Caco-2 (cell line): ENCODE measurements at regions not wholly inside any gene's neighbourhood (a gene's known extent, or its start where the extent isn't known, plus 50 kb on each side); places are given as distances from the start of the nearest gene placed in this dataset.

Experiments
- BruUV-seq: library from RNA; stranded (reverse); fragments of 400-500 nt; replicated peaks from 2 replicates; lab custom pipeline; 2021; lab: Mats Ljungman, UMichigan
- CTCF ChIA-PET: fragments of 300-600 bp; sonication (Branson Sonifier 250); formaldehyde crosslinking; loops from one replicate; lab custom pipeline; 2022; ENCODE audit warnings: antibody characterized with exemption; lab: Charles Lee
- POLR2A ChIA-PET: fragments of 300-600 bp; sonication (Branson Sonifier 250); formaldehyde crosslinking; loops from one replicate; lab custom pipeline; 2022; ENCODE audit warnings: antibody characterized with exemption; lab: Charles Lee
- DNase-seq, 2 experiments: peaks; one replicate each; pipeline versions ENCODE4 v3.0.0 to v3.0.0-alpha.2; 2020 to 2022
- H3K27me3 ChIP-seq: replicated peaks from 2 replicates; pipeline ENCODE4 v1.6.0; 2011; ENCODE audit warnings: low read length; ENCODE audit not compliant: control insufficient read depth, insufficient read depth
- H3K36me3 ChIP-seq: 2 replicates; pipeline ENCODE4 v1.5.1; 2011; ENCODE audit warnings: low read length; ENCODE audit not compliant: control insufficient read depth, insufficient read depth
- H3K4me1 ChIP-seq: fragments of 250-450 bp; sonication (Bioruptor Pico); 2 replicates; pipeline ENCODE4 v1.5.1; 2020; ENCODE audit warnings: mild to moderate bottlenecking
- H3K4me3 ChIP-seq: 2 replicates; pipeline ENCODE4 v1.5.1; 2011; ENCODE audit warnings: low read depth, mild to moderate bottlenecking, control low read depth, low read length
- H3K9me3 ChIP-seq: fragments of 250-450 bp; sonication (Bioruptor Pico); 2 replicates; pipeline ENCODE4 v1.5.1; 2020; ENCODE audit warnings: mild to moderate bottlenecking, moderate library complexity
- H3K27ac Mint-ChIP-seq: one replicate; pipeline ENCODE4 v1.8.0; 2022; ENCODE audit warnings: mixed read lengths; ENCODE audit not compliant: unreplicated experiment
- H3K27me3 Mint-ChIP-seq: one replicate; pipeline ENCODE4 v1.8.0; 2022; ENCODE audit warnings: mixed read lengths; ENCODE audit not compliant: insufficient read depth, unreplicated experiment
- H3K36me3 Mint-ChIP-seq: one replicate; pipeline ENCODE4 v1.8.0; 2022; ENCODE audit warnings: mild to moderate bottlenecking, mixed read lengths; ENCODE audit not compliant: insufficient read depth, unreplicated experiment
- H3K4me1 Mint-ChIP-seq: one replicate; pipeline ENCODE4 v1.8.0; 2022; ENCODE audit warnings: low read depth, mixed read lengths; ENCODE audit not compliant: unreplicated experiment
- H3K4me3 Mint-ChIP-seq: one replicate; pipeline ENCODE4 v1.8.0; 2022; ENCODE audit warnings: mild to moderate bottlenecking, moderate library complexity, mixed read lengths; ENCODE audit not compliant: unreplicated experiment
- H3K9me3 Mint-ChIP-seq: one replicate; pipeline ENCODE4 v1.8.0; 2022; ENCODE audit warnings: mixed read lengths; ENCODE audit not compliant: unreplicated experiment
- intact Hi-C: fragments of 100-400 bp; cut with micrococcal nuclease; formaldehyde crosslinking; loops from one replicate; pipeline ENCODE4 v1.10.0; 2022; ENCODE audit not compliant: unreplicated experiment
- TF ChIP-seq, protein P1 (sequence below), 2 experiments: fragments of 200-600 bp in 1 of 2; IDR thresholded peaks; 1 replicate in 1 of 2; 2 replicates in 1 of 2; pipeline versions ENCODE4 v1.5.1 to v1.8.0; 2011 to 2022; ENCODE audit warnings: antibody characterized with exemption in 1 of 2, control low read depth in 1 of 2, inconsistent platforms in 1 of 2, low read depth in 1 of 2, low read length in 1 of 2, mild to moderate bottlenecking in 1 of 2, moderate library complexity in 1 of 2; ENCODE audit not compliant: insufficient read depth in 1 of 2, severe bottlenecking in 1 of 2, unreplicated experiment in 1 of 2

GRCh38 chr5:116702776-116703175 lies 128.2 kb upstream of the SEMA6A start:
- TF ChIP-seq, protein P1, sequence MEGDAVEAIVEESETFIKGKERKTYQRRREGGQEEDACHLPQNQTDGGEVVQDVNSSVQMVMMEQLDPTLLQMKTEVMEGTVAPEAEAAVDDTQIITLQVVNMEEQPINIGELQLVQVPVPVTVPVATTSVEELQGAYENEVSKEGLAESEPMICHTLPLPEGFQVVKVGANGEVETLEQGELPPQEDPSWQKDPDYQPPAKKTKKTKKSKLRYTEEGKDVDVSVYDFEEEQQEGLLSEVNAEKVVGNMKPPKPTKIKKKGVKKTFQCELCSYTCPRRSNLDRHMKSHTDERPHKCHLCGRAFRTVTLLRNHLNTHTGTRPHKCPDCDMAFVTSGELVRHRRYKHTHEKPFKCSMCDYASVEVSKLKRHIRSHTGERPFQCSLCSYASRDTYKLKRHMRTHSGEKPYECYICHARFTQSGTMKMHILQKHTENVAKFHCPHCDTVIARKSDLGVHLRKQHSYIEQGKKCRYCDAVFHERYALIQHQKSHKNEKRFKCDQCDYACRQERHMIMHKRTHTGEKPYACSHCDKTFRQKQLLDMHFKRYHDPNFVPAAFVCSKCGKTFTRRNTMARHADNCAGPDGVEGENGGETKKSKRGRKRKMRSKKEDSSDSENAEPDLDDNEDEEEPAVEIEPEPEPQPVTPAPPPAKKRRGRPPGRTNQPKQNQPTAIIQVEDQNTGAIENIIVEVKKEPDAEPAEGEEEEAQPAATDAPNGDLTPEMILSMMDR (IDR thresholded peaks at IDR 0.05; ENCODE audit: insufficient read depth in 1 of 2, low read depth in 1 of 2, low read length in 1 of 2, severe bottlenecking in 1 of 2, unreplicated experiment in 1 of 2) = no peak

DNA sequence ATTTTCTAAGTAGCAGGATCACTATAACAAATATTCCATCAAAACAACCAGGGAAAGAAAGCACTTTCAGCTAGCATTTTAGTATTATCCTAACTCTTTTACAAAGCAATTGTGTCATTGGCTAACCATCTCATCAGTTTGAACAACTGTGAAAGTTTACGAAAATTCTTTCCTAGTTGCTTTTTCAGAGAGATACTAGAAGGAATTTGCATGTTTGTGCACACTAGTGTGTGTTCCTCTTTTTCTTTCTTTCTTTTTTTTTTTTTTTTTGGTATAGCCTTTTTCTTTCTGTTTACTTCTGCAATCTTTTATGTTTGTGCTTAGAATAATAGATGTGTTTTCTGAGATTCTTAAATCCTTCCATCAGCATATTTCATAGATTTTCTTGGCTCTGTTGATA lies 124.7 kb upstream of the SEMA6A start:
- H3K4me3 ChIP-seq = no peak overlapping the region
- intact Hi-C loops = no loop called here
- BruUV-seq = no TSS peak
- POLR2A ChIA-PET = no interaction called here
- no peaks in the 10 kb centered on the region for H3K36me3 Mint-ChIP-seq
- H3K27me3 Mint-ChIP-seq = no peaks in the 10 kb centered on the region
- H3K4me1 ChIP-seq = no peaks in the 10 kb centered on the region
- no peak for DNase-seq
- H3K27ac Mint-ChIP-seq = no peak overlapping the region
- CTCF ChIA-PET = no interaction called here
- H3K27me3 ChIP-seq = no peaks in the 10 kb centered on the region
- no peaks in the 10 kb centered on the region for H3K4me1 Mint-ChIP-seq
- no peak overlapping the region for H3K4me3 Mint-ChIP-seq
- H3K9me3 Mint-ChIP-seq = peaks cover 9% of the 10 kb centered on the region
- H3K36me3 ChIP-seq = no peaks in the 10 kb centered on the region
- no peaks in the 10 kb centered on the region for H3K9me3 ChIP-seq
- TF ChIP-seq, protein P1 (IDR thresholded peaks at IDR 0.05; ENCODE audit: insufficient read depth in 1 of 2, low read depth in 1 of 2, low read length in 1 of 2, severe bottlenecking in 1 of 2, unreplicated experiment in 1 of 2) = no peak

More at GRCh38 chr5:116702776-116703175, 128.2 kb upstream of the SEMA6A start:
- H3K4me3 ChIP-seq = no peak overlapping the region
- no peak for DNase-seq
- peaks cover 6% of the 10 kb centered on the region for H3K4me1 Mint-ChIP-seq
- H3K27ac Mint-ChIP-seq = no peak overlapping the region
- no peaks in the 10 kb centered on the region for H3K27me3 Mint-ChIP-seq
- H3K4me3 Mint-ChIP-seq = no peak overlapping the region
- no peaks in the 10 kb centered on the region for H3K4me1 ChIP-seq
- peaks cover 2% of the 10 kb centered on the region for H3K9me3 Mint-ChIP-seq
- ChIA-PET POLR2A (no interaction called here), CTCF (no interaction called here)
- BruUV-seq = no TSS peak
- no peaks in the 10 kb centered on the region for H3K36me3 Mint-ChIP-seq
- no peaks in the 10 kb centered on the region for H3K27me3 ChIP-seq
- intact Hi-C loops = no loop called here
- no peaks in the 10 kb centered on the region for H3K9me3 ChIP-seq
- no peaks in the 10 kb centered on the region for H3K36me3 ChIP-seq

DNA sequence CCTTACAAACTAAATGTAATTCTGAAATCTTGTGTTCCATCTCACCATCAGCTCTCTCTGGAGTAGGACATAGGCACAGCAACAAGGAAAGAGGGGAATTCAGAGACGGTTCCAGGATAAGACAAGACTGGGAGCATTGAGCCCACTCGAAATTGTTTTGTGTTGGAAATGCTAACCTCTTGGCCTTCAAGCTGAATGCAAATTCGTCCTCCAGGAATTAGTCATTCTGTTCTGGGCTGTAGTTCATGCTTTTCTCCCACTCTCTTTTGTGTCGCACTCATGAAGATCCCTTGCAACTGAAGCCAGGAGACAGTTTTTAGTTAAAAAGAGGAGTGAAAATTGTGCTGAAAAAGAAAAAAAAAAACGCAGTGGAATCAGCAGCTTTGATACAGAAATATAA lies 121.7 kb upstream of the SEMA6A start:
- intact Hi-C loops = no loop called here
- H3K36me3 ChIP-seq = no peaks in the 10 kb centered on the region
- no peaks in the 10 kb centered on the region for H3K4me1 ChIP-seq
- H3K4me3 Mint-ChIP-seq = no peak overlapping the region
- no peak for DNase-seq
- H3K36me3 Mint-ChIP-seq = no peaks in the 10 kb centered on the region
- no peak overlapping the region for H3K4me3 ChIP-seq
- no peak overlapping the region for H3K27ac Mint-ChIP-seq
- peaks cover 9% of the 10 kb centered on the region for H3K9me3 Mint-ChIP-seq
- ChIA-PET CTCF (no interaction called here), POLR2A (no interaction called here)
- TF ChIP-seq, protein P1 (IDR thresholded peaks at IDR 0.05; ENCODE audit: insufficient read depth in 1 of 2, low read depth in 1 of 2, low read length in 1 of 2, severe bottlenecking in 1 of 2, unreplicated experiment in 1 of 2) = no peak
- H3K27me3 Mint-ChIP-seq = no peaks in the 10 kb centered on the region
- BruUV-seq = no TSS peak
- H3K9me3 ChIP-seq = no peaks in the 10 kb centered on the region
- H3K27me3 ChIP-seq = no peaks in the 10 kb centered on the region
- no peaks in the 10 kb centered on the region for H3K4me1 Mint-ChIP-seq
